ENCODE measurements at regions not wholly inside any gene's neighbourhood (a gene's known extent, or its start where the extent isn't known, plus 50 kb on each side); places are given as distances from the start of the nearest gene placed in this dataset.
A peak's percentile ranks its signal among the peaks of the same experiment; 100 is the strongest.
"Not testable (repeated sequence)": the region's sequence is repeated elsewhere in the genome, so short reads cannot be mapped to it uniquely, and the experiment has no call there.

DNA sequence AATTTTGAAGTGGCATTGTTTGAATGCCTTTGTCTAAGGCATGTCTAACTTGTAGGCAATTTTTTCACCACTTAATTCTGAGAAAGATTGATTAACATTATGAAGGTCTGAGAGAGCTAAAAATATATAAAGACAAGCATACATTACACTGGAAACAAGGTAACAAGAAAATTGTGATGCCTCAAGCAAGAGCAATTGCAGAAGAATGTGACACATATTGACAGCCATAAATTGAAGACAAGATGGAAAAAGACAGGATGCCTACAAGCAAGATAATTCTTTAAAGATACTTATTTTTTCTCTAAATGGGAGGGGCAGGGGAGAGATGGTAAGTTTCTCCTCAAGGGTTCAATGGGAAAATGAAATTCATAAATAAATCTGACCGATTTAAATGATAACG lies 103.1 kb upstream of the CYLC2 start:
- no CpG with 5 or more reads among the region's 2 CpGs for WGBS
- Histone ChIP-seq H3K27me3 (ENCODE audit: control insufficient read depth in 1 of 2, insufficient read depth in 1 of 2, low read length in 2 of 2) (no peaks in the 10 kb centered on the region), H4K91ac (ENCODE audit: low read length) (no peak overlapping the region), H3K4me3 (ENCODE audit: insufficient read depth in 1 of 2, low read depth in 1 of 2, low read length in 2 of 2) (no peak overlapping the region), H3K23ac (ENCODE audit: low read length in 2 of 2) (no peak overlapping the region), H2AK5ac (ENCODE audit: low read length, severe bottlenecking) (no peak overlapping the region), H3K4me2 (ENCODE audit: low read length, poor library complexity, severe bottlenecking) (no peak overlapping the region), H3K4ac (ENCODE audit: low read depth in 1 of 2, low read length in 2 of 2) (no peak overlapping the region), H2BK5ac (ENCODE audit: low read depth, low read length, poor library complexity, severe bottlenecking) (no peak overlapping the region), H3K27ac (ENCODE audit: low read length, poor library complexity, severe bottlenecking) (no peak overlapping the region), H2BK15ac (ENCODE audit: low read depth, poor library complexity, severe bottlenecking) (no peak overlapping the region), H4K8ac (ENCODE audit: low read length) (no peak overlapping the region), H3K9me3 (ENCODE audit: control insufficient read depth, low read length) (peaks cover 16% of the 10 kb centered on the region), H3K18ac (ENCODE audit: low read depth in 1 of 2, low read length in 2 of 2) (no peak overlapping the region), H3K9ac (ENCODE audit: low read length) (no peak overlapping the region), H3K14ac (ENCODE audit: low read length in 2 of 2) (no peak overlapping the region), H2BK12ac (ENCODE audit: low read length in 2 of 2) (no peak overlapping the region), H2AFZ (ENCODE audit: low read depth, low read length) (no peak overlapping the region), H3K4me1 (ENCODE audit: control insufficient read depth, insufficient read depth, low read depth, low read length) (no peaks in the 10 kb centered on the region), H3K36me3 (ENCODE audit: control insufficient read depth in 1 of 2, insufficient read depth in 2 of 2, low read depth in 1 of 2, low read length in 2 of 2) (no peaks in the 10 kb centered on the region), H2BK120ac (ENCODE audit: low read depth, low read length) (no peak overlapping the region), H3K79me1 (replicated peaks; ENCODE audit: low read length, poor library complexity, severe bottlenecking) (no peaks in the 10 kb centered on the region)
- no peak for DNase-seq

DNA sequence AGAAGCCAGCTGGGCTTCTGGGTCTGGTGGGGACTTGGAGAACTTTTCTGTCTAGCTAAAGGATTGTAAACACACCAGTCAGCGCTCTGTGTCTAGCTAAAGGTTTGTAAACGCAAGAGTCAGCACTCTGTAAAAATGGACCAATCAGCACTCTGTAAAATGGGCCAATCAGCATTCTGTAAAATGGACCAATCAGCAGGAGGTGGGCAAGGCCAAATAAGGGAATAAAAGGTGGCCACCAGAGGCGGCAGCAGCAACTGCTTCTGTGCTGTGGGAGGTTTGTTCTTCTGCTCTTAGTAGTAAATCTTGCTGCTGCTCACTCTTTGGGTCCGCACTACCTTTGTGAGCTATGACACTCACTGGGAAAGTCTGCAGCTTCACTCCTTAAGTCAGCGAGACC lies 106.4 kb upstream of the CYLC2 start:
- not testable (repeated sequence) for H3K18ac ChIP-seq (ENCODE audit: low read depth in 1 of 2, low read length in 2 of 2); H3K4me3 ChIP-seq (ENCODE audit: insufficient read depth in 1 of 2, low read depth in 1 of 2, low read length in 2 of 2); H3K27ac ChIP-seq (ENCODE audit: low read length, poor library complexity, severe bottlenecking)

GRCh38 chr9:102875687-102876086 lies 119.4 kb upstream of the CYLC2 start:
- H2BK120ac ChIP-seq (ENCODE audit: low read depth, low read length), result no peak overlapping the region
- H3K9me3 ChIP-seq (ENCODE audit: control insufficient read depth, low read length), result peaks cover 7% of the 10 kb centered on the region
- H3K14ac ChIP-seq (ENCODE audit: low read length in 2 of 2), result no peak overlapping the region
- H3K4me2 ChIP-seq (ENCODE audit: low read length, poor library complexity, severe bottlenecking), result no peak overlapping the region
- no peaks in the 10 kb centered on the region for H3K79me1 ChIP-seq (replicated peaks; ENCODE audit: low read length, poor library complexity, severe bottlenecking)
- no peak overlapping the region for H4K8ac ChIP-seq (ENCODE audit: low read length)
- H3K9ac ChIP-seq (ENCODE audit: low read length), result no peak overlapping the region
- H2BK12ac ChIP-seq (ENCODE audit: low read length in 2 of 2), result no peak overlapping the region
- no peak overlapping the region for H3K27ac ChIP-seq (ENCODE audit: low read length, poor library complexity, severe bottlenecking)
- no peak overlapping the region for H2AK5ac ChIP-seq (ENCODE audit: low read length, severe bottlenecking)
- no peak overlapping the region for H3K4me3 ChIP-seq (ENCODE audit: insufficient read depth in 1 of 2, low read depth in 1 of 2, low read length in 2 of 2)
- no peak for DNase-seq
- no peak overlapping the region for H4K91ac ChIP-seq (ENCODE audit: low read length)
- no peak overlapping the region for H2AFZ ChIP-seq (ENCODE audit: low read depth, low read length)
- no peak overlapping the region for H3K4ac ChIP-seq (ENCODE audit: low read depth in 1 of 2, low read length in 2 of 2)
- no peaks in the 10 kb centered on the region for H3K4me1 ChIP-seq (ENCODE audit: control insufficient read depth, insufficient read depth, low read depth, low read length)
- no peak overlapping the region for H3K18ac ChIP-seq (ENCODE audit: low read depth in 1 of 2, low read length in 2 of 2)
- H3K23ac ChIP-seq (ENCODE audit: low read length in 2 of 2), result no peak overlapping the region
- no peaks in the 10 kb centered on the region for H3K36me3 ChIP-seq (ENCODE audit: control insufficient read depth in 1 of 2, insufficient read depth in 2 of 2, low read depth in 1 of 2, low read length in 2 of 2)
- WGBS, result 100% methylated on average over 1 of the region's 3 CpGs
- no peak overlapping the region for H2BK15ac ChIP-seq (ENCODE audit: low read depth, poor library complexity, severe bottlenecking)
- H3K27me3 ChIP-seq (ENCODE audit: control insufficient read depth in 1 of 2, insufficient read depth in 1 of 2, low read length in 2 of 2), result no peaks in the 10 kb centered on the region
- no peak overlapping the region for H2BK5ac ChIP-seq (ENCODE audit: low read depth, low read length, poor library complexity, severe bottlenecking)

More for the DNA sequence above, 106.4 kb upstream of the CYLC2 start:
- not testable (repeated sequence) for H2BK15ac ChIP-seq (ENCODE audit: low read depth, poor library complexity, severe bottlenecking); H3K4me1 ChIP-seq (ENCODE audit: control insufficient read depth, insufficient read depth, low read depth, low read length); H2BK5ac ChIP-seq (ENCODE audit: low read depth, low read length, poor library complexity, severe bottlenecking); H3K27me3 ChIP-seq (ENCODE audit: control insufficient read depth in 1 of 2, insufficient read depth in 1 of 2, low read length in 2 of 2); H4K8ac ChIP-seq (ENCODE audit: low read length); H3K36me3 ChIP-seq (ENCODE audit: control insufficient read depth in 1 of 2, insufficient read depth in 2 of 2, low read depth in 1 of 2, low read length in 2 of 2); H3K14ac ChIP-seq (ENCODE audit: low read length in 2 of 2); DNase-seq; H3K23ac ChIP-seq (ENCODE audit: low read length in 2 of 2); H2BK120ac ChIP-seq (ENCODE audit: low read depth, low read length); H2AFZ ChIP-seq (ENCODE audit: low read depth, low read length); H3K9ac ChIP-seq (ENCODE audit: low read length); H4K91ac ChIP-seq (ENCODE audit: low read length); H3K79me1 ChIP-seq (replicated peaks; ENCODE audit: low read length, poor library complexity, severe bottlenecking); H2BK12ac ChIP-seq (ENCODE audit: low read length in 2 of 2); H2AK5ac ChIP-seq (ENCODE audit: low read length, severe bottlenecking); H3K4me2 ChIP-seq (ENCODE audit: low read length, poor library complexity, severe bottlenecking); H3K4ac ChIP-seq (ENCODE audit: low read depth in 1 of 2, low read length in 2 of 2)
- 89% methylated on average over 5 of the region's 5 CpGs for WGBS
- peaks cover 14% of the 10 kb centered on the region for H3K9me3 ChIP-seq (ENCODE audit: control insufficient read depth, low read length)

DNA sequence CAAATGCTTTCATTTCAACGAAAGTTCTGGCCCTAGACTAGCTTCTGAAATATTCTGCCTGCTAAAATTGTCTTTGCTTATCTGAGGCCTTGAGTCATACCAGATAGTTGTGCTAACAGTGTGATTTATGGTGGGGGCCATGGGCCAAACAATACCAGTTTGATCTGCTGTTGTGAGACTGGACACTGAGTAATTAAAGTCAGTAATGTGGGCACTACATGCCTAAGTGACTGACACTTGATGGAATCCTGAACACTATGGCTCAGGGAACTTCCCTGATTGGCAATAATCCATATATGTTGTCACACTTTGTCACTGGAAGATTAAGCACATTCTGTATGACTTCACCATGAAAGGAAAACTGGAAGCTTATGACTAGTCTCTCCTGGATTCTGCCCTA lies 127.6 kb upstream of the CYLC2 start:
- H4K8ac ChIP-seq (ENCODE audit: low read length), result no peak overlapping the region
- no peaks in the 10 kb centered on the region for H3K36me3 ChIP-seq (ENCODE audit: control insufficient read depth in 1 of 2, insufficient read depth in 2 of 2, low read depth in 1 of 2, low read length in 2 of 2)
- H3K27me3 ChIP-seq (ENCODE audit: control insufficient read depth in 1 of 2, insufficient read depth in 1 of 2, low read length in 2 of 2), result no peaks in the 10 kb centered on the region
- H3K9me3 ChIP-seq (ENCODE audit: control insufficient read depth, low read length), result peaks cover 7% of the 10 kb centered on the region
- 17% methylated on average over 1 of the region's 1 CpG for WGBS
- H3K23ac ChIP-seq (ENCODE audit: low read length in 2 of 2), result no peak overlapping the region
- H3K4me2 ChIP-seq (ENCODE audit: low read length, poor library complexity, severe bottlenecking), result no peak overlapping the region
- no peak overlapping the region for H4K91ac ChIP-seq (ENCODE audit: low read length)
- DNase-seq, result peak; percentile 3
- no peak overlapping the region for H3K9ac ChIP-seq (ENCODE audit: low read length)
- no peak overlapping the region for H3K4ac ChIP-seq (ENCODE audit: low read depth in 1 of 2, low read length in 2 of 2)
- no peak overlapping the region for H2BK5ac ChIP-seq (ENCODE audit: low read depth, low read length, poor library complexity, severe bottlenecking)
- H2AK5ac ChIP-seq (ENCODE audit: low read length, severe bottlenecking), result no peak overlapping the region
- no peak overlapping the region for H2BK12ac ChIP-seq (ENCODE audit: low read length in 2 of 2)
- H2AFZ ChIP-seq (ENCODE audit: low read depth, low read length), result no peak overlapping the region
- no peak overlapping the region for H2BK120ac ChIP-seq (ENCODE audit: low read depth, low read length)
- no peak overlapping the region for H3K18ac ChIP-seq (ENCODE audit: low read depth in 1 of 2, low read length in 2 of 2)
- no peak overlapping the region for H3K27ac ChIP-seq (ENCODE audit: low read length, poor library complexity, severe bottlenecking)
- H3K79me1 ChIP-seq (replicated peaks; ENCODE audit: low read length, poor library complexity, severe bottlenecking), result no peaks in the 10 kb centered on the region
- no peak overlapping the region for H2BK15ac ChIP-seq (ENCODE audit: low read depth, poor library complexity, severe bottlenecking)
- H3K4me1 ChIP-seq (ENCODE audit: control insufficient read depth, insufficient read depth, low read depth, low read length), result no peaks in the 10 kb centered on the region
- H3K4me3 ChIP-seq (ENCODE audit: insufficient read depth in 1 of 2, low read depth in 1 of 2, low read length in 2 of 2), result no peak overlapping the region
- H3K14ac ChIP-seq (ENCODE audit: low read length in 2 of 2), result no peak overlapping the region
